Suppressor macrophage treated with lipopolysaccharide for 4 hours (primary cell): ENCODE measurements at regions not wholly inside any gene's neighbourhood (a gene's known extent, or its start where the extent isn't known, plus 50 kb on each side); places are given as distances from the start of the nearest gene placed in this dataset.
"Not testable (repeated sequence)": the region's sequence is repeated elsewhere in the genome, so short reads cannot be mapped to it uniquely, and the experiment has no call there.

Experiments
- DNase-seq: peaks from one replicate; pipeline ENCODE4 v3.0.0-alpha.2; 2020

DNA sequence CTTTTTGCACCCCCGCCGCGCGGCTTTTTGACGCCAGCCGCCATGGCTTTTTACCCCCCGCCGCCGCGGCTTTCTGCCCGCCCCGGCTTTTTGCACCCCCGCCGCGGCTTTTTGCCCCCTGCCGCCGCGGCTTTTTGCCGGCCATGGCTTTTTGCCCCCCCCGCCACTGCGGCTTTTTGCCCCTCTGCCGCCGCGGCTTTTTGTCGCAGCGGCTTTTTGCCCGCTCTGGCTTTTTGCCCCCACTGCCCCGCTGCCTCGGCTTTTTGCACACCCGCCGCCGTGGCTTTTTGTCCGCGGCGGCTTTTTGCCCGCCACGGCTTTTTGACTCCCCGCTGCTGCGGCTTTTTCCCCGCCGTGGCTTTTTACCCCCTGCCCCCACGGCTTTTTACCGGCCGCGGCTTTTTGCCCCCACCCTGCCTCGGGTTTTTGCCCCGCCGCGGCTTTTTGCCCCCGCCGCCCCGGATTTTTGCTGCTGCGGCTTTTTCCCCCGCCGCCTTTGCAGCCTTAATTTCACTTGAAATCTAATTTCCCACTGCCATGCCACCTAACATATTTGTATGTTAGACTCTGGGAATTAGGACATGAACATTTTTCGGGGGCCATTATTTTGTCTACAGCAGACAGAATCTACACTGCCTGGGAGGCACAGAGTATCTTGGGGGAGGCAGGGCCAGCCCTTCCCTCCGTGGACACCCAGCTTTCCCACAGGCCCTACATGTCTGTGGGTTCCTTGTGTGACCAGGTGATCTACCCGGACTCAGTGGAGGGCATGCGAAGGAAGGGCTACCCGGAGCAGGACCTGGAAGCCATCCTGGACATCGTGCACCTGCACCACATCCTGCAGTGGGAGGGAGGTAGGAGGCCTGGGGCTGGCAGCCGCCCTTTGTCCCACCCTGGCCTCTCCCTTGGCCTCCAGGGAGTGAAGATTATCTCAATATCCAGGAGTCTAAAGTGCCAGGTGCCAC is 3031.0 kb upstream of the TEKT4 start:
- DNase-seq, result no peak

DNA sequence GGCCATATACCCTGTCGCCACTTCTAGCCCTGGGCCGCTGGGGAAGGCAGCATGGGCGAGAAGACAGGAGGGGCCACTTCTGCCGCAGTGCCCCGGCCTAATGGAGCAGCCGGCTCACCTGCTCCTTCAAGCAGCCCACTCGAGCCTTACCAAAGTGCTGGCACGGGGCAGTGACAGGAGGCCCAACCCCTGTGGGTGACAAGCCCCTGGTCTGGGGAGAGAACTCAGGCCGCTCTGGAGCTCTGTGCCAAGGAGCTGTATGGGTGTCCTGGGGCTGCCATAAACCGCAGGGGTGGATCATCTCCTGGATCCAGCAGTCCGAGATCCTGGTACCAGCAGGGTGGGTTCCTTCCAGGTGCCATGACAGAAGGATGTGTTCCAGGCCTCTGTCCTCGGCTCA is 3029.0 kb upstream of the TEKT4 start:
- DNase-seq, result not testable (repeated sequence)

DNA sequence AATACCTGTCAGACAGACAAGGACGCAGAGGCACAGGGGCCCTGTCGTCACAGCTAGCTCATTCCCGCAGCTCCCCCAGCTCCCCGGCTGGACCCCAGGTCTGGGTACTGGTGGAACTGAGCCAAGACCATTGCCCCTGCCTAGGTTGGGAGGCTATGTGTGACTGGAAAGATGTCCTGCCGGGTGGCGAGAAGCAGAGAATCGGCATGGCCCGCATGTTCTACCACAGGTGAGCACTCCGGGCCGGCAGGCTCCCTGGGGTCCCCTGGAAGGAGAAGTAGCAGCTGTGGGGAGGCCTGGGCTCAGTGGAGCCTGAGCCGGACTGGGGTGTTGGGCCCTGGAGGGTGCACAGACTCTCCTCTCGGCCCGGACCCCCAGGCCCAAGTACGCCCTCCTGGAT is 3028.3 kb upstream of the TEKT4 start:
- not testable (repeated sequence) for DNase-seq

- not testable (repeated sequence) for DNase-seq
Measured at GRCh38 chr2:91843723-91844450, 3027.3 kb upstream of the TEKT4 start.

- not testable (repeated sequence) for DNase-seq
Measured at GRCh38 chr2:91844451-91844825, 3026.8 kb upstream of the TEKT4 start.

GRCh38 chr2:91846388-91846787 is 3024.8 kb upstream of the TEKT4 start:
- DNase-seq, result not testable (repeated sequence)

DNA sequence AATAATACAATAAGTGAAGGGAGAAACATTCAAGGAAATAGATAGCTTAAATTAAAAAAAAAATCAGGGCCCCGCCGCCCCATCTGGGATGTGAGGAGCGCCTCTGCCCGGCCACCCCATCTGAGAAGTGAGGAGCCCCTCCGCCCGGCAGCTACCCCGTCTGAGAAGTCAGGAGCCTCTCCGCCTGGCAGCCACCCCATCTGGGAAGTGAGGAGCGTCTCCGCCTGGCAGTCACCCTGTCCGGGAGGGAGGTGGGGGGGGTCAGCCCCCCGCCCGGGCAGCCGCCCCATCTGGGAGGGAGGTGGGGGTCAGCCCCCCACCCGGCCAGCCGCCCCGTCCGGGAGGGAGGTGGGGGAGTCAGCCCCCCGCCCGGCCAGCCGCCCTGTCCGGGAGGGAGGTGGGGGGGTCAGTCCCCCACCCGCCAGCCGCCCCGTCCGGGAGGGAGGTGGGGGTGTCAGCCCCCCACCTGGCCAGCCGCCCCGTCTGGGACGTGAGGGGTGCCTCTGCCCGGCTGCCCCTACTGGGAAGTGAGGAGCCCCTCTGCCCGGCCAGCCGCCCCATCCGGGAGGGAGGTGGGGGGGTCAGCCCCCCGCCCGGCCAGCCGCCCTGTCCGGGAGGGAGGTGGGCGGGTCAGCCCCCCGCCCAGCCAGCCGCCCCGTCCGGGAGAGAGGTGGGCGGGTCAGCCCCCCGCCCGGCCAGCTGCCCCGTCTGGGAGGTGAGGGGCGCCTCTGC is 3019.4 kb upstream of the TEKT4 start:
- not testable (repeated sequence) for DNase-seq

DNA sequence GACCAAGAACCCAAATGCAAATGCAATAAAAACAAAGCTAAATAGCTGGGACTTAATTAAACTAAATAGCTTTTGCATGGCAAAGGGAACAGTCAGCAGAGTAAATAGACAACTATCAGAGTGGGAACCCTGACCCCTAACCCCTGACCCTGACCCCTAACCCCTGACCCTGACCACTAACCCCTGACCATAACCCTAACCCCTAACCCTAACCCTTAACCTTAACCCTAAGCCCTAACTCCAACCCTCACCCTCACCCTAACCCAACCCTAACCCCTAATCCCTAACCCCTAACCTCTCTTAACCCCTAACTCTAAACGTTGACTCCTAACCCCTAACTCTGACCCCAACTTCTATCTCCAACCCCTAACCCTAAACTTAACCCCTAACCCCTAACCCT is 3014.3 kb upstream of the TEKT4 start:
- DNase-seq, result not testable (repeated sequence)

DNA sequence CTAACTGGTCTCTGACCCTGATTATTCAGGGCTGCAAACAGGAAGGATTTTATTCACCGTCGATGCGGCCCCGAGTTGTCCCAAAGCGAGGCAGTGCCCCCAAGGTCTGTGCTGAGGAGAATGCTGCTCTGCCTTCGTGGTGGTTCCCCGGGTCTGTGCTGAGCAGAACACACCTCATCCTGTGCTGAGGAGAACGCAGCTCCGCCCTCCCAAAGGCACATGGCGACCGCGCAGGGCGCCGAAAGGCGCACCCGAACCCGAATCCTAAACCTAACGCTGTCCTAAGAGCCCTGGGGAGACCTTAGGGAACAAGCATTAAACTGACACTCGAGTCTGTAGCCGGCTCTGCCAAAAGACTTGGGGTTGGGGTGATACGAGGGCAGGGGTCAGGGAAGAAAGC is 3013.5 kb upstream of the TEKT4 start:
- not testable (repeated sequence) for DNase-seq

DNA sequence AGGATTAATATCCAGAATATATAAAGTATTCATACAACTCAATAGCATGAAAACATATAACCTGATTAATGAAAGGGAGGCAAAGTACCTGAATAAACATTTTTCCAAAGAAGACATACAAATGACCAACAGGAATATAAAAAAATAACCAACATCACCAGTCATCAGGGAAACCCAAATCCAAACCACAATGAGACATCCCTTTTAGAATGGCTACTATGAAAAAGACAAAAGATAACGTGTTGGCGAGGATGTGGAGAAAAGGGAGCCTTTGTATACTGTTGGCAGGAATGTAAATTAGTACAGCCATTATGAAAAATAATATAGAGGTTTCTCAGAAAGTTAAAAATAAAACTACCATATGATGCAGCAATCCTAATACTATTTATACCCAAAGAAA is 2999.5 kb upstream of the TEKT4 start:
- DNase-seq, result not testable (repeated sequence)

- not testable (repeated sequence) for DNase-seq
Measured at GRCh38 chr2:91873416-91873815, 2997.8 kb upstream of the TEKT4 start.

GRCh38 chr2:91877658-91878210 is 2993.5 kb upstream of the TEKT4 start:
- not testable (repeated sequence) for DNase-seq

- DNase-seq, result not testable (repeated sequence)
Measured at GRCh38 chr2:91895091-91895490, 2976.1 kb upstream of the TEKT4 start.

DNA sequence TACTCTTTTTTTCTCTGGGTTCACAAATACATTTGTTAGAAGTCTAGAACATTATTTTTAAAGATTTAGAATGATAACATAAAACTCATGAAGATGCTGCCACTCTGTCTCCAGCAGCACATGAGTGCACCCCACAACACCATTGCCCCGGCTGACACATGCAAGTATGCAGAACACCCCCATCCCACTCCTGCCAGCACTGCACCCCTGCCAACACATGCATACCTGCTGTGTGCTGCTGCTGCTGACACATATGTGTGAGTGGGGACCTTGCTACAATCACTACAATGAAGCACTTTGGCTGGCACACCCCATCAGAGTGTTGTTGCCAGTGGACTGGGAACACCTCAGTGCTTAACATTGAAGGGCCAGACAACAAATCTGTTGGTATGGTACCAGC is 2953.6 kb upstream of the TEKT4 start:
- not testable (repeated sequence) for DNase-seq
